ENCODE measurements at regions not wholly inside any gene's neighbourhood (a gene's known extent, or its start where the extent isn't known, plus 50 kb on each side); places are given as distances from the start of the nearest gene placed in this dataset.

DNA sequence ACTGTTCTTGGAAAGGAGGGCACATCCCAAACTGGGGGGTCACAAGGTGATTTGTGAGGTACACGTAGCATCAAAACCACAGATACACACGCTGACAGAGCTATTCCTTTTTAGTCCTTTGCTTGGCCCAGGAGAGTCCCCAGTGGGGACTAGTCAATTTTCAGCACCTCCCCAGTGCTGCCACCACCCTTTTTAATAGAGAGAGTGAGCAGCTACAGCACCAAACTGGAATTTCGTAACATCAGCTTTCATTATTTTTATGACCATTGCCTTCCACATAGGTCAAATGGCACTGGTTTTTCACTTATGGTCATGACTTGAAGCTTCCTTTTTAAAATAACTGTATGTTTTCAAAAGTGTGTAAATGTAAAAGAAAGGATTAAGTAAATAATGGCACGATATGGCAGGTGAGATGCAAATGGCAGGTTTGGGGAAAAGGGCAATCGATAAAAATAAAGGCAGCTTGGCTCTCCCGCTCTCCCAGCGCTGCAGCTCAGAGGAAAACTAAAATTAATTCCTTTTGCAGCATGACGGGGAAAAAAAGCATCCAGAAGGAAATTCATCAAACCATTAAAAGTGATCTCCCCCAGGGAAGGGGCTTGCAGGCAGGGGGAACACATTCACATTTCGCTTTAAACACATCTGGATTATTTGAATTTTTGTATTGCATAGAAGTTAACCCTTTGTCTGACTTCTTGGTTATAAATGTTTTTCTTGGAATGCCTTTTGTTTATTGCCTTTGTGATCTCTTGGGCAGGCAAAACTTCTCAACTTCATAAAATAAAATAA, 95.2 kb downstream of the ANKRD60 start:
- POLR2A ChIA-PET: no interaction called here
- Histone ChIP-seq H3K4me2 (no peak overlapping the region), H3K4me3 (no peak overlapping the region), H3K9me3 (no peaks in the 10 kb centered on the region), H3K27ac (peak overlapping the region in 1 of 2 experiments; percentile 65; a peak in 2 of 6 replicates), H3K4me1 (peaks cover 30% of the 10 kb centered on the region)
- 74% methylated on average over 9 of the region's 9 CpGs for WGBS (ENCODE audit: missing lambda C conversion rate)
- DNase-seq (ENCODE audit: low read depth in 1 of 2, low spot score in 1 of 2): no peak
- CTCF ChIA-PET: interaction anchor here (0.8 to 2.2 kb wide), 6 partner anchors 10 to 434 kb away, joined by 3 to 4 read pairs (median 4); no protein-coding TSS in a partner anchor
- no peak for ATAC-seq
- TF ChIP-seq PHF8 (IDR thresholded peaks at IDR 0.05; ENCODE audit: borderline replicate concordance, low read depth): no peak
- TF ChIP-seq CEBPB (IDR thresholded peaks at IDR 0.05): no peak
- TF ChIP-seq, protein P1, sequence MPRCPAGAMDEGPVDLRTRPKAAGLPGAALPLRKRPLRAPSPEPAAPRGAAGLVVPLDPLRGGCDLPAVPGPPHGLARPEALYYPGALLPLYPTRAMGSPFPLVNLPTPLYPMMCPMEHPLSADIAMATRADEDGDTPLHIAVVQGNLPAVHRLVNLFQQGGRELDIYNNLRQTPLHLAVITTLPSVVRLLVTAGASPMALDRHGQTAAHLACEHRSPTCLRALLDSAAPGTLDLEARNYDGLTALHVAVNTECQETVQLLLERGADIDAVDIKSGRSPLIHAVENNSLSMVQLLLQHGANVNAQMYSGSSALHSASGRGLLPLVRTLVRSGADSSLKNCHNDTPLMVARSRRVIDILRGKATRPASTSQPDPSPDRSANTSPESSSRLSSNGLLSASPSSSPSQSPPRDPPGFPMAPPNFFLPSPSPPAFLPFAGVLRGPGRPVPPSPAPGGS (IDR thresholded peaks at IDR 0.05): no peak
- no peak for FAIRE-seq

DNA sequence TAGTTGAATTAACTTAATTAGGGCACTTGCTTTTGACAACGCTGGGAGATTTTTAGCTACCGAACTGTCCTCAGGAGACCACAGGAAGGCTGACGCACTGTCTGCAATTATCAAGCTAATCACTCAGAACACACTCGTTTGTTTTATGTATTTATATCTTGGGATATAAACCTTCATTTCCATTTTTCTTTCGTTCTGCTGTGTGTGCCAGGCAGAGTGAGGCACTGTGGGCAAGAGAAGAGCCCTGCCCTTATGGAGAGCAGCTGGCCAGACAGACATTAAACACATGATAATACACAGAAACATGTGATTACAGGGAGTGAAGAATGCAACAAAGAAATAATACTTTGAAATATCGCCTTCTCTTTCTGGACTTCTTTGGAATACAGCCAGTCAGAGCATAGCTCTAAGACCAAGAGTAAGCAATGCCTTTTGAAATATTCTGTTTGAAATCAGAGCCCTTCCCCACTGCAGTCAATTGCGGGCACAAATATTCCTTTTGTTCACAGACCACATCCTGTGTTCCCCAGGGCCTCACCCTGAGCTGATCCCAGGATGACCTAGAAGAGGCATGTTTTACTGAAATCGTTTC, 96.8 kb downstream of the ANKRD60 start:
- ChIA-PET CTCF (interaction anchor here (1.0 to 1.6 kb wide), 4 partner anchors 16 to 45 kb away, joined by 3 to 6 read pairs (median 4); no protein-coding TSS in a partner anchor), POLR2A (interaction anchor here (0.8 to 1.5 kb wide), 7 partner anchors 20 to 424 kb away, joined by 3 to 14 read pairs (median 3); partner anchors contain the start of gene PMEPA1)
- WGBS (ENCODE audit: missing lambda C conversion rate): 47% methylated on average over 8 of the region's 8 CpGs
- FAIRE-seq: peak; percentile 13
- H3K4me1 ChIP-seq: peaks cover 30% of the 10 kb centered on the region
- H3K9me3 ChIP-seq: peaks cover 1% of the 10 kb centered on the region; the same call in 2 of the 3 replicates
- peak in 1 of 2 experiments; percentile 59; a peak in 3 of 6 replicates for ATAC-seq
- no peak overlapping the region for H3K4me3 ChIP-seq
- TF ChIP-seq EP300 (IDR thresholded peaks at IDR 0.05) (peak in 1 of 2 experiments; percentile 36; a peak in 1 of 5 replicates), ZNF302 (CRISPR knock-in tag; IDR thresholded peaks at IDR 0.05) (no peak), TFCP2L1 (CRISPR knock-in tag; IDR thresholded peaks at IDR 0.05) (no peak), HOXB5 (CRISPR knock-in tag; IDR thresholded peaks at IDR 0.05) (no peak), PHF8 (IDR thresholded peaks at IDR 0.05; ENCODE audit: borderline replicate concordance, low read depth) (no peak), MYC (IDR thresholded peaks at IDR 0.05; ENCODE audit: borderline replicate concordance, low read length) (no peak)
- peak in 1 of 2 experiments; percentile 42 for DNase-seq (ENCODE audit: low read depth in 1 of 2, low spot score in 1 of 2)
- peak overlapping the region; percentile 56 for H3K4me2 ChIP-seq
- H3K27ac ChIP-seq: peak overlapping the region; percentile 41 to 68; a peak in 4 of 6 replicates

DNA sequence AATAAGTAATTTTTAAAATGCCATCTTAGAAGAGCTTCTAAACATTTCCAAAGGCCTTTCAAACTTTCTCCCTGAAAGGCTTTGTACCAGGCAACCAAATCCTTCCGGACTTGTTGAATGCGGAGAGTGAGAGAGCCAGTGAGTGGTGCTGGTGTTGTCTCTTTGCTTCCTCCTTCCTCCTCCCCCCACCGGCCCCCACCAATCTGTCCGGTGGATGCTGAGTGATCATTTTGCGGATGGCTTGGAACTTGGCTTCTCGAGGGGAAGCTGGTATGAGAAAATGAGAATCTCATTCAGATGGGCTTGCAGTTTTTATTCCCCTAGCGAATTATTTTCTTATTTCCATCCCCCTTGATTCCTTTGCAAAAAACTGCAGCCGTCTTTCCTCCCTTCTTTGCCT, 97.3 kb downstream of the ANKRD60 start:
- FAIRE-seq: no peak
- 77% methylated on average over 8 of the region's 8 CpGs for WGBS (ENCODE audit: missing lambda C conversion rate)
- CTCF ChIA-PET: interaction anchor here (1.0 to 3.0 kb wide), 8 partner anchors 10 to 421 kb away, joined by 3 to 8 read pairs (median 4); partner anchors contain the start of gene PMEPA1
- no peak for DNase-seq (ENCODE audit: low read depth in 1 of 2, low spot score in 1 of 2)
- TF ChIP-seq TP53 (CRISPR knock-in tag; IDR thresholded peaks at IDR 0.05): no peak
- TF ChIP-seq RARB (CRISPR knock-in tag; IDR thresholded peaks at IDR 0.05): no peak
- no peak for TF ChIP-seq RAD21 (conservative IDR thresholded peaks at IDR 0.05 in 1 of 2, IDR thresholded peaks at IDR 0.05 in 1 of 2)
- TF ChIP-seq HOXB5 (CRISPR knock-in tag; IDR thresholded peaks at IDR 0.05): no peak
- TF ChIP-seq KDM1A (IDR thresholded peaks at IDR 0.05; ENCODE audit: low read depth): no peak
- no peak for TF ChIP-seq JUN (IDR thresholded peaks at IDR 0.05)
- POLR2A ChIA-PET: interaction anchor here (1.1 to 1.5 kb wide), 3 partner anchors 19 to 421 kb away, joined by 3 to 14 read pairs (median 10); partner anchors contain the start of gene PMEPA1
- Histone ChIP-seq H3K4me2 (peak overlapping the region; percentile 56; the same call in 1 of the 3 replicates), H3K27ac (peak overlapping the region in 1 of 2 experiments; percentile 68; a peak in 3 of 6 replicates), H3K4me1 (peaks cover 30% of the 10 kb centered on the region), H3K4me3 (no peak overlapping the region), H3K9me3 (peaks cover 6% of the 10 kb centered on the region)
- ATAC-seq: no peak

DNA sequence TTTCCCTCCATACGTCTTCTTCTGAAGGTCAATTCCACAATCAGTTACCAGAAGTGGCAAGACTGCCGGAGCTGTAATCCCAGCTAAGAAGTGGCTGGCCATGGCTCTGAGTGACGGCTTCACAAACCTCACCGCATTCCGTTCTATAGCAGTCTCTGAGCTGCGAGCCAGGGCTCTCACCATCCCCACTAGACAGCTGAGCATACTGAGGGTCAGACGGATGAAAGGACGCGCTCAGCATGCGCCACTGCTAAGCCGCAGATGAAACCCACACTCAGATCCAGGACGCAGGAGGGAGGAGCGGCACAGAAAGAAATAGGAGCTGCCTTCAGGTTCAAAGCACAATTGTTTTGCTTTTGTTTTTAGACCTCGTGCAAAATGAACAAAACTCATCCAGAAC, 97.9 kb downstream of the ANKRD60 start:
- Histone ChIP-seq H3K4me3 (no peak overlapping the region), H3K9me3 (peaks cover 12% of the 10 kb centered on the region), H3K4me2 (no peak overlapping the region), H3K27ac (peak overlapping the region in 1 of 2 experiments; percentile 68; a peak in 2 of 6 replicates), H3K4me1 (peaks cover 24% of the 10 kb centered on the region)
- ChIA-PET CTCF (interaction anchor here (1.0 to 3.0 kb wide), 8 partner anchors 11 to 420 kb away, joined by 3 to 8 read pairs (median 4); partner anchors contain the start of gene PMEPA1), POLR2A (no interaction called here)
- 82% methylated on average over 14 of the region's 14 CpGs for WGBS (ENCODE audit: missing lambda C conversion rate)
- DNase-seq (ENCODE audit: low read depth in 1 of 2, low spot score in 1 of 2): no peak
- ATAC-seq: no peak
- no peak for FAIRE-seq
- TF ChIP-seq EHMT2 (IDR thresholded peaks at IDR 0.05; ENCODE audit: low read depth) (no peak), HOXA7 (CRISPR knock-in tag; IDR thresholded peaks at IDR 0.05) (no peak), POLR2A (IDR thresholded peaks at IDR 0.05; ENCODE audit: low read length) (no peak), RFX5 (IDR thresholded peaks at IDR 0.05) (no peak), TP53 (CRISPR knock-in tag; IDR thresholded peaks at IDR 0.05) (no peak), HDAC2 (IDR thresholded peaks at IDR 0.05) (no peak), JUN (IDR thresholded peaks at IDR 0.05) (no peak), CBX2 (IDR thresholded peaks at IDR 0.05; ENCODE audit: borderline replicate concordance, low read depth) (no peak), HOXB5 (CRISPR knock-in tag; IDR thresholded peaks at IDR 0.05) (no peak)
- TF ChIP-seq, protein P2, sequence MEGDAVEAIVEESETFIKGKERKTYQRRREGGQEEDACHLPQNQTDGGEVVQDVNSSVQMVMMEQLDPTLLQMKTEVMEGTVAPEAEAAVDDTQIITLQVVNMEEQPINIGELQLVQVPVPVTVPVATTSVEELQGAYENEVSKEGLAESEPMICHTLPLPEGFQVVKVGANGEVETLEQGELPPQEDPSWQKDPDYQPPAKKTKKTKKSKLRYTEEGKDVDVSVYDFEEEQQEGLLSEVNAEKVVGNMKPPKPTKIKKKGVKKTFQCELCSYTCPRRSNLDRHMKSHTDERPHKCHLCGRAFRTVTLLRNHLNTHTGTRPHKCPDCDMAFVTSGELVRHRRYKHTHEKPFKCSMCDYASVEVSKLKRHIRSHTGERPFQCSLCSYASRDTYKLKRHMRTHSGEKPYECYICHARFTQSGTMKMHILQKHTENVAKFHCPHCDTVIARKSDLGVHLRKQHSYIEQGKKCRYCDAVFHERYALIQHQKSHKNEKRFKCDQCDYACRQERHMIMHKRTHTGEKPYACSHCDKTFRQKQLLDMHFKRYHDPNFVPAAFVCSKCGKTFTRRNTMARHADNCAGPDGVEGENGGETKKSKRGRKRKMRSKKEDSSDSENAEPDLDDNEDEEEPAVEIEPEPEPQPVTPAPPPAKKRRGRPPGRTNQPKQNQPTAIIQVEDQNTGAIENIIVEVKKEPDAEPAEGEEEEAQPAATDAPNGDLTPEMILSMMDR (IDR thresholded peaks at IDR 0.05): no peak
- TF ChIP-seq, protein P3, sequence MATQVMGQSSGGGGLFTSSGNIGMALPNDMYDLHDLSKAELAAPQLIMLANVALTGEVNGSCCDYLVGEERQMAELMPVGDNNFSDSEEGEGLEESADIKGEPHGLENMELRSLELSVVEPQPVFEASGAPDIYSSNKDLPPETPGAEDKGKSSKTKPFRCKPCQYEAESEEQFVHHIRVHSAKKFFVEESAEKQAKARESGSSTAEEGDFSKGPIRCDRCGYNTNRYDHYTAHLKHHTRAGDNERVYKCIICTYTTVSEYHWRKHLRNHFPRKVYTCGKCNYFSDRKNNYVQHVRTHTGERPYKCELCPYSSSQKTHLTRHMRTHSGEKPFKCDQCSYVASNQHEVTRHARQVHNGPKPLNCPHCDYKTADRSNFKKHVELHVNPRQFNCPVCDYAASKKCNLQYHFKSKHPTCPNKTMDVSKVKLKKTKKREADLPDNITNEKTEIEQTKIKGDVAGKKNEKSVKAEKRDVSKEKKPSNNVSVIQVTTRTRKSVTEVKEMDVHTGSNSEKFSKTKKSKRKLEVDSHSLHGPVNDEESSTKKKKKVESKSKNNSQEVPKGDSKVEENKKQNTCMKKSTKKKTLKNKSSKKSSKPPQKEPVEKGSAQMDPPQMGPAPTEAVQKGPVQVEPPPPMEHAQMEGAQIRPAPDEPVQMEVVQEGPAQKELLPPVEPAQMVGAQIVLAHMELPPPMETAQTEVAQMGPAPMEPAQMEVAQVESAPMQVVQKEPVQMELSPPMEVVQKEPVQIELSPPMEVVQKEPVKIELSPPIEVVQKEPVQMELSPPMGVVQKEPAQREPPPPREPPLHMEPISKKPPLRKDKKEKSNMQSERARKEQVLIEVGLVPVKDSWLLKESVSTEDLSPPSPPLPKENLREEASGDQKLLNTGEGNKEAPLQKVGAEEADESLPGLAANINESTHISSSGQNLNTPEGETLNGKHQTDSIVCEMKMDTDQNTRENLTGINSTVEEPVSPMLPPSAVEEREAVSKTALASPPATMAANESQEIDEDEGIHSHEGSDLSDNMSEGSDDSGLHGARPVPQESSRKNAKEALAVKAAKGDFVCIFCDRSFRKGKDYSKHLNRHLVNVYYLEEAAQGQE (IDR thresholded peaks at IDR 0.05): no peak

Data from A549 (cell line).